Midbrain (tissue), 1 donor: ENCODE measurements at regions not wholly inside any gene's neighbourhood (a gene's known extent, or its start where the extent isn't known, plus 50 kb on each side); places are given as distances from the start of the nearest gene placed in this dataset.
"Not testable (repeated sequence)": the region's sequence is repeated elsewhere in the genome, so short reads cannot be mapped to it uniquely, and the experiment has no call there.

Source experiments
- DNase-seq: peaks from one replicate; lab custom pipeline; 2025; lab: John Stamatoyannopoulos, UW

GRCh38 chr10:84571146-84571545, 242.8 kb downstream of the CCSER2 start:
- no peak for DNase-seq

- DNase-seq = no peak
Measured at GRCh38 chr10:84574102-84574501, 245.7 kb downstream of the CCSER2 start.

- DNase-seq = no peak
Measured at GRCh38 chr10:84581976-84582375, 253.6 kb downstream of the CCSER2 start.

- no peak for DNase-seq
Measured at GRCh38 chr10:84583501-84583900, 255.1 kb downstream of the CCSER2 start.

GRCh38 chr10:84587789-84588188, 259.4 kb downstream of the CCSER2 start:
- no peak for DNase-seq

- DNase-seq = no peak
Measured at GRCh38 chr10:84588426-84588825, 260.0 kb downstream of the CCSER2 start.

- DNase-seq = no peak
Measured at GRCh38 chr10:84588971-84589370, 260.6 kb downstream of the CCSER2 start.

- no peak for DNase-seq
Measured at GRCh38 chr10:84589526-84590205, 261.3 kb downstream of the CCSER2 start.

- no peak for DNase-seq
Measured at GRCh38 chr10:84590327-84591193, 262.2 kb downstream of the CCSER2 start.

- DNase-seq = no peak
Measured at GRCh38 chr10:84593506-84593905, 265.1 kb downstream of the CCSER2 start.

GRCh38 chr10:84596585-84596984, 268.2 kb downstream of the CCSER2 start:
- no peak for DNase-seq

GRCh38 chr10:84599254-84599653, 270.9 kb downstream of the CCSER2 start:
- no peak for DNase-seq

GRCh38 chr10:84600947-84601346, 272.6 kb downstream of the CCSER2 start:
- no peak for DNase-seq

GRCh38 chr10:84602543-84602942, 274.2 kb downstream of the CCSER2 start:
- DNase-seq = not testable (repeated sequence)

GRCh38 chr10:84603971-84604370, 275.6 kb downstream of the CCSER2 start:
- no peak for DNase-seq

GRCh38 chr10:84605802-84606201, 277.4 kb downstream of the CCSER2 start:
- DNase-seq = no peak

- DNase-seq = no peak
Measured at GRCh38 chr10:84606428-84606827, 278.0 kb downstream of the CCSER2 start.

- no peak for DNase-seq
Measured at GRCh38 chr10:84607044-84607443, 278.7 kb downstream of the CCSER2 start.

GRCh38 chr10:84607523-84607922, 279.1 kb downstream of the CCSER2 start:
- DNase-seq = no peak

- no peak for DNase-seq
Measured at GRCh38 chr10:84608126-84608525, 279.7 kb downstream of the CCSER2 start.

- peak; percentile 30 for DNase-seq
Measured at GRCh38 chr10:84613336-84614021, 285.1 kb downstream of the CCSER2 start.

- no peak for DNase-seq
Measured at GRCh38 chr10:84626397-84627087, 298.2 kb downstream of the CCSER2 start.
